GM18507 (cell line): ENCODE measurements at regions not wholly inside any gene's neighbourhood (a gene's known extent, or its start where the extent isn't known, plus 50 kb on each side); places are given as distances from the start of the nearest gene placed in this dataset.
A peak's percentile ranks its signal among the peaks of the same experiment; 100 is the strongest.

ENCODE experiments used
- DNase-seq: peaks from one replicate; pipeline ENCODE4 v3.0.0; 2011; ENCODE audit warnings: low read depth; ENCODE audit not compliant: insufficient read length; ENCODE audit errors: extremely low spot score
- FAIRE-seq: peaks from 2 replicates; lab custom pipeline; 2011; peaks lifted over from hg19 to GRCh38; lab: Jason Lieb, UNC

DNA sequence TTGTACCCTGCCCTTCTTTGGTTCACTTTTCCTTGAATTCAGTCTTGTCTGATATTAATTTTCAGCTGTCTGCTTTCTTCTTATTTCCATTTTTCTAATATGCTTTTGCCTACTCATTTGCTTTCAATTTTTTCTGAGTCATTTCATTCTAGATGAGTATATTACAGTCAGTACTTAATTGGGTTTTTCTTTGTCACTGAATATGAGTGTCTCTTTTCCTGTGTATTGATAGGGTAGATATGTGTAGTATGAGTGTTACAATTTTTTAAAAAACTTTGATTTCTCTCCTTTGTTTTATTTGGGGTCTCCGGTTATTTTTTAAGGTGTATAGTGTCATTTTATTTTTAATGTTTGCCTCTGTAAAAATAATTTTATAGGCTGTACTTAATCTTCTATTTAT is 222.2 kb downstream of the IDS start:
- FAIRE-seq (no peak), DNase-seq (no peak)

DNA sequence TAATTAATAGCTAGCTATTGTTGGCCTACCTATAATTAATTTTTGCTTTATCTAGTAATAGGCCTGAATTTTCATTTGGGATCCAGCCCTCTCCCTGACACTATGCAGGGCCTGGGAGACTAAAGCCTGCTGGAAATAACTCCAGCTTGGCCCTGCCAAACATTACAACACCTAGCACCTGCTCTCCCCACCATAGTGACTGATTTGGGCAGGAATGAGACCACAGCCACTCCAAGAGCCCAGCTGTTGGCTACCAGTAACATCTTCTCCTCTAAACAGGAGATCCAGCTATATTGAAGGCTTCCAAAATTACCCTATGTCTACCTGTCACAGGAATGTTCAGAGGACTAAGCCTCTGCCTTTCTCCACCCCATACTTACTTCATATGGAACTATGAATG is 225.1 kb downstream of the IDS start:
- no peak for FAIRE-seq

DNA sequence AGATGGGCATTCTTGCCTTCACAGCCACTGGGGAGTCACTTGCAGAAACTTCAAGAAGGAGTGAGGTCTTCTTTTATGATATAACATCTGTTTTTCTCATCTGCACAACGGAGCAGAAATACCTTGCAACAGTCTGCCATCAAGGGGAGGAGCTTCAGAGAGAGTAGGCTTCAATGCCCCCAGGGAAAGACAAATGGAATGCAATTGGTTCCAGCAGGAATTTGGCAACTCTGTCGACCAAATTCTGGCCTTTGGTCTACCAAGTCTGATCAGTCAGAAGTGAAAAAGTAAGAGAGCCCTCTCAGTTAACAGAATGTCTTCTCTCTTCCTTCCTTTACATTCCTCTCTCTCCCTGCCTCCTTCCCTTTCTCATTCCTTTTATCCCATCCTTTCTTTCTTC is 229.3 kb downstream of the IDS start:
- DNase-seq (no peak), FAIRE-seq (no peak)

More for the DNA sequence above, 225.1 kb downstream of the IDS start:
- DNase-seq = no peak

DNA sequence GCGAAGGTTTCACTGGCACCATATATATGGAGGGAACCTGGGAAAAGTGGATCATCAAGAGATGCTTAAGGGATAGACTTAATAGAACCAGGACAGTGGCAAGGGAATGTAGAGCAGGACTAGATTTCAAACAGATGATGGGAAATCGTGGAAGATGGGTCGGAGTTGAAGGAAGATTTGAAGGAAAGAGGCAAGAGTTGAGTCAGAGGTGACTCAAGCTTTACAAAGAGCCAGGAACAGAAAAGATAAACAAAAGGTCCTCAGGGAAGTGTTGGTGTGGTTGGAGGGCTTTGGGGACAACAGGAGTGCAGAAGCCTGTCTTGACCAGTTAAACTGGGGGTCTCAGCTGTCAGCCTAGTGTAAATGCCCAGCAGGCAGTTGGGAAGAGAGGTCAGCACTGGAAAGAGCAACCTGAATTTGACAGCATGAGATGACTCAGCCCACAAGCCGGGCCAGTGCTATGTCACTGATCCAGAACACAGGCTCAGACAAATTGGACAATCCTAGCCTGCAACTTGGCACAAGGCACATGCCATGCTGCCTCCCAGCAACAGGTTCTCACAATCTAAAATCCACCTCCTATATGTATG is 230.5 kb downstream of the IDS start:
- no peak for DNase-seq
- no peak for FAIRE-seq

DNA sequence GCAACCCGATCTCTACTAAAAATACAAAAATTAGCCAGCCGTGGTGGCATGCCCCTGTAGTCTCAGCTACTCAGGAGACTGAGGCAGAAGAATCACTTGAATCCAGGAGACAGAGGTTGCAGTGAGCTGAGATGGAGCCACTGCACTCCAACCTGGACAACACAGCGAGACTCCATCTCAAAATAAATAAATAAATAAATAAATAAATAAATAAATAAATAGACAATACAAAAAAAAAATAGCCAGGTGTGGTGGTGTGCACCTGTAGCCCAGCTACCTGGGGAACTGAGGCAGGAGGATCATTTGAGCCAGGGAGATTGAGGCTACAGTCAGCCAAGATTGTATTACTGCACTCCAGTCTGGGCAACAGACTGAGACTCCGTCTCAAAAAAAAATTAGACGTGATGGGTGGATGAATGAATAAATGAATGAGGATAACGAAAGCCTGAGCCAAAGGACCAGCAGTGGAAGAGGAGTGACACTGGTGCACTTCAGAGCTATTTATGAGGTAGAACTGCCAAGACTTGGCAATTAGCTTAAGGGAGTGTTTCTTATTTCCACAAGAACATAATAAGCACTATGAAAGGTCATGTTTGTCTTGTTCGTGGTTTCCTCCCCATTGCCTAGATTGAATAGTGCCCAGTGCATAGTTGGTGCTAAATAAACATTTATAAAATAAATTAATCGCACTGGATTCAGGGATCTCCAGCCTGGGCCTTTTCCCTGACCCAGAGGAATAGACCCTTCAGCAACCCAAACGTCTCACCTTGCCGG is 232.2 kb downstream of the IDS start:
- FAIRE-seq (no peak), DNase-seq (no peak)

DNA sequence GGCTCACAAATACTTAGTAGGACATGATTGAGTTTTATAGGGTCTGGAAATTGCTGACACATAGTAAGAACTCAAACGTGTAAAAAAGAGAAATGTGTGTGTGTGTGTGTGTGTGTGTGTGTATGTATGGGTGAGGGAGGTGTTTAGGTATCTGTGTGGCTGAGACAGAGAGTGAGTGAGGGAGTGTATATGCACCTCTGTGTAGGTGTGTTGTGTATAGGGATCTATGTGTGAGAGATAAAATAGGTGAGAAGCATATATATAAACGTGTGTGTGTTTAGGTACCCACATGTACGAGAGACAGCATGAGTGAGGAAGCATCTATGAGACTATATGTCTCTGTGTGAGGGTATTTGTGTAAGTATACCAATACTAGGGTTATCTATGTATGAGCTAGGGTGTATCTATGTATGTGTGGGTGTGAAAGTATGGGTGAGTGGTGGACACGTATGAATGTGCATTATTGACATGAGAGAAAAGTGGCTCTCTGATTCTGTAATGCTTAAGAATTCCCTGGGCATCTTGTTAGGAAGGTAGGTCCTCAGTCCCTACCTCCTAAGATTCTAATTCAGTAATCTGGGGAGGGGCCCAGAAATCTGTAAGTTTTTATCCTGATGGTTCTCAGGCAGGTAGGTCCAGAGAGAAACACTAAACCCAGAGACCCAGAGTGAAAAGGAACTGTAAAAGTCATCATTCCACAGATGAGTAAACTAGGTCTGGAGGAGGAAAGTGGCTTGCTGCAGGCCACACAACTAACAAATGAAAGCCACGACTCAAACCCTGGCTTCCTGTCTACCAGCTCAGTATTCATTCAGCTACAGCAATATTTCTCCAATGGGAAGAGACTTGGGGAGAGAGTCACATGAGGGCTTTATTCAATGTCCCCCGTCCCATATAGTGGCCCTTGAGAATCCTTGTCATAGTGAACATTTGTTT is 237.0 kb downstream of the IDS start:
- peak; percentile 62 for FAIRE-seq
- no peak for DNase-seq

DNA sequence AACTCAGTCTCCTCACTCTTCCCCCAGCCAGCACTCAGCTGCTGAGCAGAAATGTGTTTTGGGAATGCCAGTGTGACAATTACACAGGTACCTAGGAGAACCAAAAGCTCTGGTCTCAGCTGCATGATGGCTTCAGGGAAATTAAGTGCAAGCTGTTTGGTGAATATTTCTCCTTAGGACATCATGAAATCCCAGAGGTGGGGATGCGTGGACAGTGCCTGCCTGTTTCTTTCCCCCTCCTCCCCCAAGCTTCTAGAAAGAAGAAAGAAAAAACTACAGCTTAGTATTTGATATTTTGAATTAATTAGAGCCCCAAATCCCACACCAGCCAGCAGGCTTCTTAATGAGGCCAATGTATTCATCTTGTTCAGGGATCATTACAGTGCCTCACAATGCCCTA is 243.0 kb downstream of the IDS start:
- FAIRE-seq (no peak), DNase-seq (no peak)

DNA sequence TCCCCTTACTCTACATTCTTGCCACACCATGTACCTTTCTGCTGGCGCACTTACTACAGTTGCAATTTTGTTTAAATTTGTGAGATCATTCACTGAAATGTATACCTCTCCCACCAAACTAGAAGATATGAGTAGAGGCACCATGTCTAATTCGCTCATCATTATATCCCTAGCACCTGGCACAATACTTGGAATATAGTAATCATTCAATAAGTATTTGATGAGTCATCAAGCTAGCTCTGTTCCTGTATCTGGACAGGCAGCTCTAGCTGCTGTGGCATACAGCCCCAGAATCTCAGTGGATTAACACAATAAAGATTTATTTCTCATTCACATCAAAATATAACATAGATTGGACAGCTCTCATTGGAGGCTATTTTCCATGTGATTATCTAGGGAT is 245.9 kb downstream of the IDS start:
- FAIRE-seq = peak; percentile 18
- DNase-seq = no peak

DNA sequence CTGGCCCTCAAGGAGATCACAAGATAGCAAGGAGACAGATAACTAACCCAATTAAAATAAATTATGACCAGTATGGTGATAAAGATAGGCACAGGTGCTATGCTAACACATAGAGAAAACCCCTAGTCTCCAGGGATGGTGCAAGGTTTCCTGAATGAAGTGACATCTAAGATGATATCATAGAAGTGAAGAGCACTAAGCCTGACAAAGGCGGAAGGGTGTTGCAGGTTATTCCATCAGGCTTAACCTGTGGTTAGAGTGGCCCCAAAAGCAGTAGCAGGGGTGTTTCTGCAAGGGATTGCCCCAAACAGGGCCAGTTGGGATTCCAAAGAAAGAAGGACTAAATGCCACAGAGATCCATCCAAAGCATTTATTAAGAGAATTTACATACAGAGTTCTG is 249.2 kb downstream of the IDS start:
- DNase-seq (no peak), FAIRE-seq (no peak)

DNA sequence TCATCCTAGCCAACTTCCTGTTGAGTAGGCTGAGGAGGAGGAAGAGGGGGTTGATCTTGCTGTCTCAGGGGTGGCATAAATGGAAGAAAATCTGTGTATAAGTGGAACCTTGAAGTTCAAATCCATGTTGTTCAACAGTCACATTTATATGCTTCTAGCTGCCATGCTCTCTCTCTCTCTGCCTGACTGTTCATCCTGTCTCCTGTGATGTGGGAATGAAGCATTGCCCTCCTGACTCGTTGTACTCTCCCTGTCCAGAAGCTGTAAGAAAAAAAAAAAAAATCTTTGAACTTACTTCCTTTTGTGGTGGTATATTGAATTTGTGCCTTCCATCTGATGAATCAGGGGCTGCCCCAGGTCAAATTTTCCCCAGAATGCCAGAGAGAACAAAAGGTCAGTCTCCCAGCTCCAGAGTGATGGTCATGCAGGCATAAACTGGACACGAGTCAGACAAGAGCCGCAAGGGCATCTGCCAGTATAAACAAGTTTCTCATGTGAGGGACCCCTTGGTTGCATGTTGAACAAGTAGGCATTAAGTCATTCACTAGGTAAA is 257.0 kb downstream of the IDS start:
- peak; percentile 29 for FAIRE-seq
- DNase-seq = no peak

DNA sequence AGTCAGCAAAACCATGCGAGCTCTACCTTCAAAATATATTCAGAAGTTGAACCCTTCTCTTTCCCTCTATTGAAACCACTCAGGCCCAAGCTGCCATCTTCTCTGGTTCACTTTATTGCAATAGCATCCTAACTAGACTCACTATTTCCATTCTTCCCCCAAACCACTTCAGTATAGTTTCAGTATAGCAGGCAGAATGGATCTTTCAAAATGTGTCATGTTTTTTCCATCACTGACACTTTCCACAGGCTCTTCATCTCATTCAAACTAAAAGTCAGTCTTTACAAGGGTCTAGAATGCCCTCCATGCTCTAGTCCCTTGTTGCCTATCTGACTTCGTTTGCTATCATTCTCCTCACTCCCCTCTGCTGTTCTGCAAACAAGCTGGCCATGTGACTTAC is 274.4 kb downstream of the IDS start:
- DNase-seq (no peak), FAIRE-seq (no peak)

DNA sequence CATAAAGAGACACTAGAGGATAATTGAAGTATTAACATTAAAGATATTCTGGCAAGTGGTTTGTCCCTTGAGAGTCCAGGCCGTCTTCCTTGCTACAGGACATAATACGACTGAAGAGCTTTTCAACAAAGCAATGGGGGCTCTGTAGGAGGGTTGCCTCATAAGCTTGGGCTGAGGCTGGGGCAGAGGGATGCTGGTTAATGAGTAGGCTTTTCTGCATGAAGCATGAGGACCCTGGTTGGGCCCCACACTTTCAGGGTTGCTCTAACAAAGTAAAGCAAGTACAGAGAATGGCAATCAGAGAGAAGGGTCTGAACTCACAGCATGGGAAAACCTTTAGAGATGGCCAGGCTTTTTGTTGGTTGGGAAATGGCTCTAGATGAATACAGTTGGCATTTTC is 281.3 kb downstream of the IDS start:
- no peak for FAIRE-seq
- DNase-seq = no peak

DNA sequence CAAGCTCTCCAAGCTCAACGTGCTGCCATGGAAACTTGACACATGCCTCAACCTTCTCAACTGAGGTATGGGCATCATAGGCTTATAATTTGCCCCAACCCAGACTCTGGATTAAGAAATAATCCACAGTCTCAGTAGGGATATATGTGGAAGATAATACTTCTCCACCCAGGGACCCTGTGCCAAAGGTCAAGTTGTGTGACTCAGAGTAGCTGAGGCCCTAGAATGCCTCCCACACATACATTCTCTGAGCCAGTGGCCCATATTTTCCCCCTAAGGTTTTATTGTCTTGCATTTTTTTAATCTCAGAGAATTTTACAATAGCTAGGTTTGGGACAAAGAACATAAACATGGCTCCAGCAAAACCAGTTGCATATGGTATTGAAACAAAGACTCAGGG is 283.1 kb downstream of the IDS start:
- DNase-seq = no peak
- FAIRE-seq = no peak

DNA sequence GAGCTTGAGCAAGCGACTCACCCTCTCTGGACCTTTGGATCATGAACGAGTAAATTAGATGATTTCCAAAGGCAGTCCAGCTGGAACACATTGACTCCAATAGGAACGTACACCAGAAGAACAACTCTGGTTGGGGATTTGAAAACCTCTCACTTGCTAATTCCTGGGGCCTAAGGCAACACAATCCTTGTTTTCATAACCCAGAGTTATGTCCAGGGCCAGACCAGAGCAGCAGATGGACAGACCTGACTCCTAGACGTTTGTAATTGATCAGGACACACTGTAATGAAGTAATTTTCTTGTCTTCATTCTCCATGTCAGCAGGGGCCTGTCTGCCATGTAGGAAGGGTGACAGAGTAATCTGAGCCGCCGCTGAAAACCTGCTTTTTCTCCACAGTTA is 283.9 kb downstream of the IDS start:
- peak; percentile 21 for FAIRE-seq
- DNase-seq = no peak

DNA sequence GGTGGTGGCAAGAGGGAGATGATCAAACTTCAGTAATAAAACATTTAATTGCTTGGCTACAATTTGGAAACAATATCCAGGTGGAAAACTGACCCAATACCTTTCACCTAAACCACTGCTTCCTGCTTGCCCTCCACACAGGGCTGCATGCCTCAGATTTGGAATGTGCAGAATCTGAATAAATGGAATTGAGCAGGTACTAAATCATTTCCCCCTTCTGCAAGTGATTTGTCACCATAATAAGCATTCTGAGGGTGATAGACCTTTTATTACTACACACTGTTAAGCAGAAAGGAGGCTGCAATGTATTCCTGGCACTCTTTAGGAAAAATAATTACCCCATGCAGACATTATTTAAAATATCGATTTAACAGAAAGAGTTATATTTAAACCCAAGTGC is 291.8 kb downstream of the IDS start:
- no peak for DNase-seq
- no peak for FAIRE-seq

DNA sequence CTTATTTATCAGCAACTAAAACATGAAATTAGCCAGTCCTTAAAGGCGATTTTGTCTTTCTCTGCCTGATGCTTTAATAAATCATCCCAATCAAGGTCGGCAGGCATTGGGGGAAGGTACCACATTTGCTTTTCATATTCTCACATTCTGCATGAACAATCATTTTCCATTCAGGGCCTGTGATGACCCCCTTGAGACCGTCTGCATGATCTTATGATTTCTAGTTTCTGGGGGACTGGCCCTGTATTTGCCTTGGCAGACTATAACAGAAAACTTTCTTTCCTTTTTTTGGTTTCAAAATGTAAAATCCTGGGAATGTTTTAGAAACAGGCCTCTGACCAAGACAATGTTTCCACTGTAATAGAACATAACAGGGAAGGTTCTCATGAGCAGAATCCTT is 296.8 kb downstream of the IDS start:
- DNase-seq (no peak), FAIRE-seq (no peak)

DNA sequence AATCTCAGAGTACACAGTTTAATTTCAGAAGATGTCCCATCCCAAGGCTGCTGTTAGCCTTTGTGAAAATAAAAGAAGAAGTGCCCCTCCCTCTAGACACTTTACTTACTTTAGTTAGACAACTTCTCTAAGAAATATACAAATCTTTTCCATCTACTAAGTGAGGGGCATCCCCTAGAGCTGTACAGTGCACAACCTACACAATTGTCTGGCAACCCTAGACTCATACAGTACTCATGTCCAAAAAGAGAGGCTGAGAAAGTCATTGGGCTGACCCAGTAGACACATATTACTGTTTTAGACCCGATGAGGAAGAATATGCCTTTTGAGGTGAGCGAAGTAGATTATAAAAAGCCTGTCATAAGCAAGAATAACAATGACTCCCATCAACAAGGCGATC is 297.6 kb downstream of the IDS start:
- DNase-seq (no peak), FAIRE-seq (peak; percentile 67)

DNA sequence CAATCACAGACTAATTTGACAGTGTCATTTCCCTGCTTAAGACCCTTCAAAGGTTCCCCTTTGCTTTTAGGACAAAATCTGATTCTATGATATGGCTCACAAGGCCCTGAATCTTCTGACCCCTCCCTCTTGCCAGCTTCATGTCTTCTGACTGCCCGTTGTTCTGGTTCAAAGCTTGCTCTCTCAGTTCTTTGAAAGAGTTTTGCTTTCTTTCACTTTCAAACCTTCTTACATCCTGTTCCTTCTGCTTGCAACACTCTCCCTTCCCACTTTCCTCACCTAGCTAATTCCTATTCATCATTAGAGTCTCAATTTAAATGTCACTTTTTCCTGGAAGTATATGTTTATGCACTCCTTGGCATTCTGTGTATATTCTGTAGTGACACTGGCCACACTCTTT is 299.2 kb downstream of the IDS start:
- FAIRE-seq = peak; percentile 49
- DNase-seq = no peak

DNA sequence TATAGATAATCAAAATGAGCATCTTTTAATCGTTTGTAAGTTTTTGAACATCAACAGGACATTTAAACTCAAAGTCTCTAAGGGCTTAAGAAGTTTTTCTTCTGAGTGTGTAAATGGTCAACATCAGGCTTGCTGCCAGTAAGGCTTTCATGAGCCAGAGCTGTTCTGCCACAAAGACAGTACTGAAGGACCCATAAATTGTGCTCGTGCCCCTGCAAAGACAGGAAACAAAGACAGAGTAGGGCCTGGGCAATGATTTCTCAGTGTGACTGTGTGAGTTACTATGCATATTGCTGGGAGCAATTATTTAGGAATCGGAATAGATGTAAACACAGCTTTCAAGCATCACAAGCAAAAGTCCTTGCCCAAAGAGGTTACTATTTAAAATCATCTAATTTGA is 300.0 kb downstream of the IDS start:
- no peak for DNase-seq
- no peak for FAIRE-seq

DNA sequence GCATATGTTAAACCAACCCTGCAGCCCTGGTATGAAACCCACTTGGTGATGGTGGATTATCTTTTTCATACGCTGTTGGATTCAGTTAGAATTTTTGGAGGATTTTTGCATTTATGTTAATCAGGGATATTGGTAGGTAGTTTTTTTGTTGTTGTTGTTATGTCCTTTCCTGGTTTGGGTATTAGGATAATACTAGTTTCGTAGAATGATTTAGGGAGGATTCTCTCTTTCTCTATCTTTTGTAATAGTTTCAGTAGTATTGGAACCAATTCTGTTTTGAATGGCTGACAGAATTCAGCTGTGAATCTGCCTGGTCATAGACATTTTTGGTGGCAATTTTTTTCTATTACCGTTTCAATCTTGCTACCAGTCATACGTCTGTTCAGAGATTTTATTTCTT is 305.4 kb downstream of the IDS start:
- FAIRE-seq (no peak), DNase-seq (no peak)
